ENCODE measurements at regions not wholly inside any gene's neighbourhood (a gene's known extent, or its start where the extent isn't known, plus 50 kb on each side); places are given as distances from the start of the nearest gene placed in this dataset.

- no peak overlapping the region for H3K27ac ChIP-seq
- no peaks in the 10 kb centered on the region for H3K79me2 ChIP-seq
- no peak overlapping the region for H2AFZ ChIP-seq
- peaks cover 2% of the 10 kb centered on the region for H3K4me1 ChIP-seq
- no peak overlapping the region for H3K9ac ChIP-seq
- no peak overlapping the region for H3K4me3 ChIP-seq (ENCODE audit: low read depth, low read length)
- no peak overlapping the region for H3K4me2 ChIP-seq (ENCODE audit: low read length)
- no peak for TF ChIP-seq CTCF (IDR thresholded peaks at IDR 0.05)
- no peaks in the 10 kb centered on the region for H3K36me3 ChIP-seq (ENCODE audit: control insufficient read depth, insufficient read depth, low read length)
- H3K27me3 ChIP-seq (ENCODE audit: control insufficient read depth, insufficient read depth, low read length) = no peaks in the 10 kb centered on the region
- no peaks in the 10 kb centered on the region for H3K9me3 ChIP-seq (ENCODE audit: control insufficient read depth, low read length)
These were observed 307.6 kb downstream of the MSX2 start for GRCh38 chr5:175032013-175032412.

- Histone ChIP-seq H3K4me1 (peaks cover 4% of the 10 kb centered on the region), H3K27me3 (ENCODE audit: control insufficient read depth, insufficient read depth, low read length) (no peaks in the 10 kb centered on the region), H3K27ac (no peak overlapping the region), H3K9ac (no peak overlapping the region), H2AFZ (peak overlapping the region; percentile 54), H3K36me3 (ENCODE audit: control insufficient read depth, insufficient read depth, low read length) (no peaks in the 10 kb centered on the region), H3K4me3 (ENCODE audit: low read depth, low read length) (no peak overlapping the region), H3K4me2 (ENCODE audit: low read length) (no peak overlapping the region), H3K79me2 (no peaks in the 10 kb centered on the region), H3K9me3 (ENCODE audit: control insufficient read depth, low read length) (no peaks in the 10 kb centered on the region)
- no peak for TF ChIP-seq CTCF (IDR thresholded peaks at IDR 0.05)
These were observed 303.0 kb downstream of the MSX2 start for GRCh38 chr5:175027390-175027789.

- Histone ChIP-seq H3K4me1 (peaks cover 4% of the 10 kb centered on the region), H3K4me3 (ENCODE audit: low read depth, low read length) (no peak overlapping the region), H3K27me3 (ENCODE audit: control insufficient read depth, insufficient read depth, low read length) (no peaks in the 10 kb centered on the region), H3K27ac (no peak overlapping the region), H3K36me3 (ENCODE audit: control insufficient read depth, insufficient read depth, low read length) (no peaks in the 10 kb centered on the region), H3K9ac (no peak overlapping the region), H3K4me2 (ENCODE audit: low read length) (no peak overlapping the region), H3K9me3 (ENCODE audit: control insufficient read depth, low read length) (no peaks in the 10 kb centered on the region), H3K79me2 (no peaks in the 10 kb centered on the region), H2AFZ (no peak overlapping the region)
- TF ChIP-seq CTCF (IDR thresholded peaks at IDR 0.05) = no peak
These were observed 300.7 kb downstream of the MSX2 start for GRCh38 chr5:175025077-175025476.

GRCh38 chr5:175021841-175022625 is 297.7 kb downstream of the MSX2 start:
- no peak overlapping the region for H3K4me3 ChIP-seq (ENCODE audit: low read depth, low read length)
- TF ChIP-seq CTCF (IDR thresholded peaks at IDR 0.05) = no peak

GRCh38 chr5:175021321-175021720 is 296.9 kb downstream of the MSX2 start:
- H3K9me3 ChIP-seq (ENCODE audit: control insufficient read depth, low read length) = no peaks in the 10 kb centered on the region
- H3K4me3 ChIP-seq (ENCODE audit: low read depth, low read length) = no peak overlapping the region
- H3K4me2 ChIP-seq (ENCODE audit: low read length) = no peak overlapping the region
- H3K9ac ChIP-seq = no peak overlapping the region
- TF ChIP-seq CTCF (IDR thresholded peaks at IDR 0.05) = no peak
- H3K27me3 ChIP-seq (ENCODE audit: control insufficient read depth, insufficient read depth, low read length) = no peaks in the 10 kb centered on the region
- H3K79me2 ChIP-seq = no peaks in the 10 kb centered on the region
- no peak overlapping the region for H2AFZ ChIP-seq
- no peaks in the 10 kb centered on the region for H3K4me1 ChIP-seq
- no peaks in the 10 kb centered on the region for H3K36me3 ChIP-seq (ENCODE audit: control insufficient read depth, insufficient read depth, low read length)
- H3K27ac ChIP-seq = no peak overlapping the region

More at GRCh38 chr5:175021841-175022625, 297.7 kb downstream of the MSX2 start:
- H3K9me3 ChIP-seq (ENCODE audit: control insufficient read depth, low read length) = no peaks in the 10 kb centered on the region
- no peaks in the 10 kb centered on the region for H3K36me3 ChIP-seq (ENCODE audit: control insufficient read depth, insufficient read depth, low read length)
- H3K4me1 ChIP-seq = peaks cover 3% of the 10 kb centered on the region
- H2AFZ ChIP-seq = no peak overlapping the region
- H3K27me3 ChIP-seq (ENCODE audit: control insufficient read depth, insufficient read depth, low read length) = no peaks in the 10 kb centered on the region
- H3K4me2 ChIP-seq (ENCODE audit: low read length) = no peak overlapping the region
- H3K79me2 ChIP-seq = no peaks in the 10 kb centered on the region
- no peak overlapping the region for H3K9ac ChIP-seq
- H3K27ac ChIP-seq = no peak overlapping the region

Measured in parathyroid adenoma (tissue), 2 donors.